Neutrophil (primary cell): ENCODE measurements at regions not wholly inside any gene's neighbourhood (a gene's known extent, or its start where the extent isn't known, plus 50 kb on each side); places are given as distances from the start of the nearest gene placed in this dataset.
"Not testable (repeated sequence)": the region's sequence is repeated elsewhere in the genome, so short reads cannot be mapped to it uniquely, and the experiment has no call there.

Experiments
- H3K27ac ChIP-seq: fragments of 200-600 bp; sonication (generic); 2 replicates; pipeline ENCODE4 v1.5.1; 2016; ENCODE audit warnings: mild to moderate bottlenecking, moderate library complexity
- H3K27me3 ChIP-seq: fragments of 200-600 bp; sonication (generic); 2 replicates; pipeline ENCODE4 v1.6.0; 2016; ENCODE audit warnings: mild to moderate bottlenecking
- H3K36me3 ChIP-seq: fragments of 200-600 bp; sonication (generic); 2 replicates; pipeline ENCODE4 v1.5.1; 2017
- H3K4me1 ChIP-seq, 2 experiments: fragments of 200-600 bp in 1 of 2; sonication (generic) in 1 of 2; 1 replicate in 1 of 2; 2 replicates in 1 of 2; pipeline versions ENCODE4 v1.5.1 to v1.6.1; 2013 to 2016; ENCODE audit warnings: low read depth in 1 of 2, low read length in 1 of 2, mild to moderate bottlenecking in 1 of 2, moderate library complexity in 1 of 2; ENCODE audit not compliant: control insufficient read depth in 1 of 2, insufficient read depth in 1 of 2
- H3K4me3 ChIP-seq, 2 experiments: fragments of 200-600 bp in 1 of 2; sonication (generic) in 1 of 2; 1 replicate in 1 of 2; 2 replicates in 1 of 2; pipeline ENCODE4 v1.5.1; 2013 to 2016; ENCODE audit warnings: low read depth in 1 of 2, low read length in 1 of 2, mild to moderate bottlenecking in 1 of 2, moderate library complexity in 1 of 2
- H3K9me3 ChIP-seq: fragments of 200-600 bp; sonication (generic); 2 replicates; pipeline ENCODE4 v1.5.1; 2016
- TF ChIP-seq, protein P1 (sequence below): fragments of 200-600 bp; sonication (generic); IDR thresholded peaks from 2 replicates; pipeline ENCODE4 v1.5.1; 2016; ENCODE audit warnings: antibody characterized with exemption

DNA sequence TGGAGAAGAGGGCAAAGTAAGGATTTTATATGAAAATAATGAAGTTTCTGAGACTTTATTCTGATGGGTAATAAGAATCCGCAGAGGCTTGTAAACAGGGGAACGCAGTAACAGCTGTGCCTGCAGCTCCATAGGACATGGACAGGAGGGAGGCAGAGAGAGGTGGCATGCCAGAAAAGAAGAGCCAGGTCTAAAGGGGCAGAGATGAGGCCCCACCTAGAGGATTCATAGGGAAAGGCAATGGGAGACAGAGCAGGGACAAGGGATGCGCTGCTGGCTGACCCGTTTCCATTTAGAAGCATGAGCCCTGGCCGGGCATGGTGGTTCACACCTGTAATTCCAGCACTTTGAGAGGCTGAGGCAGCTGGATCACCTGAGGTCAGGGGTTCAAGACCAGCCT lies 340.3 kb upstream of the CDH5 start:
- no peak overlapping the region for H3K27ac ChIP-seq
- no peaks in the 10 kb centered on the region for H3K4me1 ChIP-seq
- H3K36me3 ChIP-seq, result no peaks in the 10 kb centered on the region
- H3K9me3 ChIP-seq, result no peaks in the 10 kb centered on the region
- TF ChIP-seq, protein P1, sequence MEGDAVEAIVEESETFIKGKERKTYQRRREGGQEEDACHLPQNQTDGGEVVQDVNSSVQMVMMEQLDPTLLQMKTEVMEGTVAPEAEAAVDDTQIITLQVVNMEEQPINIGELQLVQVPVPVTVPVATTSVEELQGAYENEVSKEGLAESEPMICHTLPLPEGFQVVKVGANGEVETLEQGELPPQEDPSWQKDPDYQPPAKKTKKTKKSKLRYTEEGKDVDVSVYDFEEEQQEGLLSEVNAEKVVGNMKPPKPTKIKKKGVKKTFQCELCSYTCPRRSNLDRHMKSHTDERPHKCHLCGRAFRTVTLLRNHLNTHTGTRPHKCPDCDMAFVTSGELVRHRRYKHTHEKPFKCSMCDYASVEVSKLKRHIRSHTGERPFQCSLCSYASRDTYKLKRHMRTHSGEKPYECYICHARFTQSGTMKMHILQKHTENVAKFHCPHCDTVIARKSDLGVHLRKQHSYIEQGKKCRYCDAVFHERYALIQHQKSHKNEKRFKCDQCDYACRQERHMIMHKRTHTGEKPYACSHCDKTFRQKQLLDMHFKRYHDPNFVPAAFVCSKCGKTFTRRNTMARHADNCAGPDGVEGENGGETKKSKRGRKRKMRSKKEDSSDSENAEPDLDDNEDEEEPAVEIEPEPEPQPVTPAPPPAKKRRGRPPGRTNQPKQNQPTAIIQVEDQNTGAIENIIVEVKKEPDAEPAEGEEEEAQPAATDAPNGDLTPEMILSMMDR, result no peak
- H3K4me3 ChIP-seq, result no peak overlapping the region
- H3K27me3 ChIP-seq, result no peaks in the 10 kb centered on the region

DNA sequence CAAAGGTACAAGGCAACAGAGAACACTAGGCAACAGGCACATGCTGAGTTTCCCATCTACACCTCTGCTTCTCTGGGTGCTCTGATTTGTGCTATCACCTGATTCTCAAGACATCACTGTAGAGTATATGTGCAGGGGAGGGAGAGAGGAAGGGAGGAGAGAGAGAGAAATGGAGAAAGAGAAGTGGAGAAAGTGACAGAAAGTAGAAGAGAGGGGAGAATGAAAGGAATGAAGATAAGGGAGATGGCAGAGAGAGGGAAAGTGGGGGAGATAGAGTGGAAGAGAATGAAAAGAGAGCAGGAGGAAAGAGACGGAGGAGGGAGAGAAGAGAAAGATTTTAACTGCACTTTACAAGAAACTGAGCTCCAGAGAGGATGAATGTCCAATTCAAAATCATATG lies 340.7 kb upstream of the CDH5 start:
- no peaks in the 10 kb centered on the region for H3K27me3 ChIP-seq
- no peak overlapping the region for H3K4me3 ChIP-seq
- H3K36me3 ChIP-seq, result no peaks in the 10 kb centered on the region
- TF ChIP-seq, protein P1, result no peak
- H3K27ac ChIP-seq, result no peak overlapping the region
- H3K4me1 ChIP-seq, result no peaks in the 10 kb centered on the region
- no peaks in the 10 kb centered on the region for H3K9me3 ChIP-seq

DNA sequence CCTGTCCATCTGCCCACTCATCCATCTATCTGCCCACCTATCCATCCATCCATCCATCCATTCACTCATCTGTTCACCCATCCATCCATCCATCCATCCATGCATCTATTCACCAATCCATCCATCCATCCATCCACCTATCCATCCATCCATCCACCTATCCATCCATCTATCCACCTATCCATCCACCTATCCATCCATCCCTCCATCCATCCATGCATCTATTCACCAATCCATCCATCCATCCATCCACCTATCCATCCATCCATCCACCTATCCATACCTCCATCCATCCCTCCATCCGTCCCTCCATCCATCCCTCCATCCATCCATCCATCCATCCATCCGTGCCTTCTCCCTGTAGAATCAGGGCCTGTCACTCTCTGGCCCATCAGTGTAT lies 341.9 kb upstream of the CDH5 start:
- not testable (repeated sequence) for H3K27ac ChIP-seq, H3K4me3 ChIP-seq

DNA sequence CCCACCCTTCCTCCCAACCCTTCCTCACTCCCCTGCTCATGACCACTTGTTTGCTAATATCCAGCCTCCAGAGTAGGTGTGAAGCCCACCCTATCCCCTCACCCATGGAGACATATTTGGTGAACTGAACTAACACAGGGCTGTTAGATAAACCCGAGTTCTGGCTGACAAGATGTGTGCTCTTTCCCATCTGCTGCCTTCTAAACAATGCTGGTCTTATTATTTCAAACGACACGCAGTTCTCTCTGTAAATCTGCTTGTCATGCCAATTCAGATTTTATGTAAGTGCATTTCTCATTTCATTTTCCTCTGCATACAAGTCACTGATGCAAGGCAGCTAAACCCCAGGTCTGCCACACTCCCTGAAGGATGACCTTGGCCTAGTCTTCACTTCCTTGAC lies 343.0 kb upstream of the CDH5 start:
- Histone ChIP-seq H3K36me3 (no peaks in the 10 kb centered on the region), H3K27me3 (no peaks in the 10 kb centered on the region), H3K4me3 (no peak overlapping the region), H3K4me1 (no peaks in the 10 kb centered on the region), H3K9me3 (no peaks in the 10 kb centered on the region), H3K27ac (no peak overlapping the region)
- TF ChIP-seq, protein P1, result no peak

More for the DNA sequence above, 341.9 kb upstream of the CDH5 start:
- not testable (repeated sequence) for H3K9me3 ChIP-seq, H3K36me3 ChIP-seq, H3K27me3 ChIP-seq, H3K4me1 ChIP-seq

DNA sequence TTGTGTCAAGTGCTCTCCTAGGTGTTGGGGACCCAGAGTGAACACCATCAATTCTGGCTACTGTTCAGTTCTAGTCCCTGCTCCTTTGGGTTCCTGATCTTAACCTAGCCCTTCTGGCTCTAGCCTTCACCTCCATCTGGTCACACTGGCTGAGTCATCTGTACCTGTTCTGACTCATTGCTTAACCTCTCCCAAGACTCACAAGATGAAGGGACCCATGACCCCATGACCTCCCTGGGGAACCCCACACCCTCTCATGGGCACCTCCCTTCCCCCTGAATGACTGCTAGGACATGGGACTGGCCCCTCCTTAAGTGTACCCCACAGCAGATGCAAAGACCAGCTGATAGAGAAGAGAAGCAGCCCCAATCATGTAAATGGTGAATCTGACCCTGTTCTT lies 345.8 kb upstream of the CDH5 start:
- Histone ChIP-seq H3K27me3 (no peaks in the 10 kb centered on the region), H3K27ac (no peak overlapping the region), H3K4me3 (no peak overlapping the region), H3K4me1 (no peaks in the 10 kb centered on the region), H3K36me3 (no peaks in the 10 kb centered on the region), H3K9me3 (no peaks in the 10 kb centered on the region)
- TF ChIP-seq, protein P1, result no peak

DNA sequence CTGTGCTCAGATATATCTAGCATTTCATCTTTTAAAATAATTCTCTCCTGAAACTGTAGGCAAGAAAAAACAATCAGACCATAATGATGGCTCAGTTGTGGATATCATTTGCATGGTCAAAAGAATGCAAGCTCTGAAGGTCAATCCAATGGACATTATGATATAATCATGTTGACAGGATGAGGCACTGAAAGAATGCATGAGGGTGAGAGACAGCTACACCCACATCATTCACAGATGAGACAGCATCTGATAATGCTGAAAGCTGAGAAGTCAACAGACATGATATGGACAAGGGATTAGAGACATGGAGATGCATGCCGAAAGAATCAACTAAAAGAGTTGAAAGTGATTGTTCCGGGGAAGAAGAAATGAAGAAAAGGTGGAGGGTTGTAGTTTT lies 346.4 kb upstream of the CDH5 start:
- Histone ChIP-seq H3K27me3 (no peaks in the 10 kb centered on the region), H3K4me3 (no peak overlapping the region), H3K9me3 (no peaks in the 10 kb centered on the region), H3K36me3 (no peaks in the 10 kb centered on the region), H3K4me1 (no peaks in the 10 kb centered on the region), H3K27ac (no peak overlapping the region)
- TF ChIP-seq, protein P1, result no peak

DNA sequence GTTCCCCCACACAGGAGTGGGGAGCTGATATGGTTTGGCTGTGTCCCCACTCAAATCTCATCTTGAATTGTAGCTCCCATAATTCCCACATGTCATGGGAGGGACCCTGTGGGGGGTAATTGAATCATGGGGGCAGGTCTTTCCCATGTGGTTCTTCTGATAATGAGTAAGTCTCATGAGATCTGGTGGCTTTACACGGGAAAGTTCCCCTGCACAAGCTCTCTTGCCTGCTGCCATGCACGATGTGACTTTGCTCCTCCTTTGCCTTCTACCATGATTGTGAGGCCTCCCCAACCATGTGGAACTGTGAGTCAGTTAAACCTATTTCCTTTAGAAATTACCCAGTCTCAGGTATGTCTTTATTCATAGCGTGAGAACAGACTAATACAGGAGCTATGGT lies 347.0 kb upstream of the CDH5 start:
- not testable (repeated sequence) for H3K9me3 ChIP-seq, H3K27ac ChIP-seq, H3K36me3 ChIP-seq, H3K27me3 ChIP-seq, H3K4me3 ChIP-seq, H3K4me1 ChIP-seq
